Endodermal cell (in vitro differentiated cells): ENCODE measurements at regions not wholly inside any gene's neighbourhood (a gene's known extent, or its start where the extent isn't known, plus 50 kb on each side); places are given as distances from the start of the nearest gene placed in this dataset.

Source experiments
- DNase-seq: peaks from one replicate; pipeline ENCODE4 v3.0.0-alpha.2; 2017
- H3K27ac ChIP-seq: 2 replicates; pipeline ENCODE4 v1.5.1; 2013; ENCODE audit warnings: mild to moderate bottlenecking, low read depth, low read length, moderate library complexity
- H3K27me3 ChIP-seq: 2 replicates; pipeline ENCODE4 v1.6.1; 2013; ENCODE audit warnings: mild to moderate bottlenecking, low read length, moderate library complexity; ENCODE audit not compliant: insufficient read depth, control insufficient read depth, poor library complexity, severe bottlenecking
- H3K36me3 ChIP-seq: 2 replicates; pipeline ENCODE4 v1.7.0; 2013; ENCODE audit warnings: mild to moderate bottlenecking, low read length, moderate library complexity; ENCODE audit not compliant: control insufficient read depth, insufficient read depth
- H3K4me1 ChIP-seq: one replicate; pipeline ENCODE4 v1.7.0; 2013; ENCODE audit warnings: low read length; ENCODE audit not compliant: control insufficient read depth, insufficient read depth
- H3K4me3 ChIP-seq: 2 replicates; pipeline ENCODE4 v1.5.1; 2013; ENCODE audit warnings: mild to moderate bottlenecking, low read length, moderate library complexity
- H3K9ac ChIP-seq: 2 replicates; pipeline ENCODE4 v1.6.1; 2013; ENCODE audit warnings: mild to moderate bottlenecking, low read length, moderate library complexity; ENCODE audit not compliant: poor library complexity, severe bottlenecking; ENCODE audit errors: extremely low read depth
- H3K9me3 ChIP-seq: 2 replicates; pipeline ENCODE4 v1.6.1; 2013; ENCODE audit warnings: mild to moderate bottlenecking, low read length, moderate library complexity; ENCODE audit not compliant: control insufficient read depth
- H3K27ac Mint-ChIP-seq: 2 replicates; pipeline ENCODE4 v1.8.0; 2020; ENCODE audit warnings: mixed read lengths
- H3K27me3 Mint-ChIP-seq: 2 replicates; pipeline ENCODE4 v1.8.0; 2021; ENCODE audit warnings: mild to moderate bottlenecking, mixed read lengths; ENCODE audit not compliant: insufficient read depth
- H3K36me3 Mint-ChIP-seq: 2 replicates; pipeline ENCODE4 v1.8.0; 2020; ENCODE audit warnings: low read depth, mixed read lengths
- H3K4me1 Mint-ChIP-seq: 2 replicates; pipeline ENCODE4 v1.8.0; 2020; ENCODE audit warnings: mixed read lengths
- H3K4me3 Mint-ChIP-seq: 2 replicates; pipeline ENCODE4 v1.8.0; 2020; ENCODE audit warnings: mild to moderate bottlenecking, moderate library complexity, mixed read lengths
- H3K9me3 Mint-ChIP-seq: 2 replicates; pipeline ENCODE4 v1.8.0; 2020; ENCODE audit warnings: mild to moderate bottlenecking, mixed read lengths
- CTCF ChIP-seq: fragments of 200-600 bp; sonication (generic); conservative IDR thresholded peaks from 2 replicates; pipeline ENCODE4 v1.5.0; 2021; ENCODE audit warnings: antibody characterized with exemption, mild to moderate bottlenecking
- WGBS, 2 experiments: methylation state at CpG; one replicate each; pipeline versions ENCODE4 v1.1.5 to v1.1.7; 2013; ENCODE audit warnings: missing lambda C conversion rate in 2 of 2, mixed read lengths in 1 of 2; ENCODE audit not compliant: insufficient coverage in 1 of 2, insufficient read length in 1 of 2; 5-methylcytosine and 5-hydroxymethylcytosine counted together

GRCh38 chr12:58105225-58106119 is 164.1 kb downstream of the ATP23 start:
- DNase-seq = peak; percentile 58
- Histone ChIP-seq H3K27me3 (no peaks in the 10 kb centered on the region), H3K9ac (no peak overlapping the region), H3K4me1 (no peaks in the 10 kb centered on the region), H3K9me3 (peaks cover 18% of the 10 kb centered on the region), H3K36me3 (no peaks in the 10 kb centered on the region), H3K27ac (no peak overlapping the region), H3K4me3 (no peak overlapping the region)
- H3K27ac Mint-ChIP-seq = no peak overlapping the region
- TF ChIP-seq CTCF = peak; percentile 74
- H3K4me3 Mint-ChIP-seq = no peak overlapping the region
- WGBS, 2 experiments = 92 to 94% methylated on average over 6 to 10 of the region's 10 CpGs
- H3K4me1 Mint-ChIP-seq = peaks cover 5% of the 10 kb centered on the region
- peaks cover 19% of the 10 kb centered on the region for H3K9me3 Mint-ChIP-seq
- peaks cover 5% of the 10 kb centered on the region for H3K36me3 Mint-ChIP-seq
- peaks cover 2% of the 10 kb centered on the region for H3K27me3 Mint-ChIP-seq

- Histone ChIP-seq H3K9me3 (peaks cover 14% of the 10 kb centered on the region), H3K27ac (no peak overlapping the region), H3K36me3 (no peaks in the 10 kb centered on the region), H3K27me3 (no peaks in the 10 kb centered on the region), H3K4me1 (no peaks in the 10 kb centered on the region), H3K9ac (no peak overlapping the region), H3K4me3 (no peak overlapping the region)
- peaks cover 5% of the 10 kb centered on the region for H3K4me1 Mint-ChIP-seq
- H3K9me3 Mint-ChIP-seq = peaks cover 18% of the 10 kb centered on the region
- TF ChIP-seq CTCF = no peak
- 94 to 96% methylated on average over 2 to 3 of the region's 3 CpGs for WGBS, 2 experiments
- DNase-seq = no peak
- peaks cover 2% of the 10 kb centered on the region for H3K27me3 Mint-ChIP-seq
- peaks cover 5% of the 10 kb centered on the region for H3K36me3 Mint-ChIP-seq
- peak overlapping the region; percentile 59 for H3K27ac Mint-ChIP-seq
- no peak overlapping the region for H3K4me3 Mint-ChIP-seq
These were observed 164.8 kb downstream of the ATP23 start for GRCh38 chr12:58106195-58106594.

- TF ChIP-seq CTCF = no peak
- no peak overlapping the region for H3K4me3 ChIP-seq
- Mint-ChIP-seq H3K4me1 (peaks cover 13% of the 10 kb centered on the region), H3K4me3 (no peak overlapping the region), H3K27me3 (no peaks in the 10 kb centered on the region), H3K36me3 (peaks cover 8% of the 10 kb centered on the region), H3K9me3 (peaks cover 22% of the 10 kb centered on the region), H3K27ac (no peak overlapping the region)
- no peaks in the 10 kb centered on the region for H3K27me3 ChIP-seq
- H3K36me3 ChIP-seq = no peaks in the 10 kb centered on the region
- DNase-seq = no peak
- WGBS, 2 experiments = 82 to 85% methylated on average over 2 to 3 of the region's 3 CpGs
- no peak overlapping the region for H3K27ac ChIP-seq
- H3K9me3 ChIP-seq = peaks cover 14% of the 10 kb centered on the region
- no peaks in the 10 kb centered on the region for H3K4me1 ChIP-seq
- H3K9ac ChIP-seq = no peak overlapping the region
These were observed 175.8 kb downstream of the ATP23 start for GRCh38 chr12:58117201-58117600.
